ENCODE measurements at regions not wholly inside any gene's neighbourhood (a gene's known extent, or its start where the extent isn't known, plus 50 kb on each side); places are given as distances from the start of the nearest gene placed in this dataset.

- Histone ChIP-seq H3K36me3 (ENCODE audit: control insufficient read depth, insufficient read depth, low read length) (peaks cover 1% of the 10 kb centered on the region; the same call in 1 of the 2 replicates), H3K4me3 (ENCODE audit: low read depth, low read length) (no peak overlapping the region), H3K9me3 (no peaks in the 10 kb centered on the region), H3K4me1 (no peaks in the 10 kb centered on the region), H3K27me3 (replicated peaks; ENCODE audit: control insufficient read depth, insufficient read depth, low read length) (no peaks in the 10 kb centered on the region)
- Mint-ChIP-seq H3K27me3 (ENCODE audit: insufficient read depth, unreplicated experiment) (no peaks in the 10 kb centered on the region), H3K4me1 (ENCODE audit: low read depth, unreplicated experiment) (no peaks in the 10 kb centered on the region), H3K27ac (ENCODE audit: unreplicated experiment) (no peak overlapping the region), H3K36me3 (ENCODE audit: insufficient read depth, unreplicated experiment) (no peaks in the 10 kb centered on the region), H3K4me3 (ENCODE audit: unreplicated experiment) (no peak overlapping the region), H3K9me3 (ENCODE audit: unreplicated experiment) (peaks cover 17% of the 10 kb centered on the region)
- no peak for DNase-seq
- BruUV-seq (replicated peaks) = no TSS peak
- intact Hi-C loops (cut with micrococcal nuclease; ENCODE audit: unreplicated experiment) = no loop called here
- CTCF ChIA-PET = no interaction called here
- POLR2A ChIA-PET = no interaction called here
- TF ChIP-seq CTCF (IDR thresholded peaks at IDR 0.05; ENCODE audit: insufficient read depth in 1 of 2, low read depth in 1 of 2, low read length in 1 of 2, severe bottlenecking in 1 of 2, unreplicated experiment in 1 of 2) = no peak
Measured at GRCh38 chr2:221943076-221943810, 355.6 kb downstream of the PAX3 start.

GRCh38 chr2:221931251-221931991 lies 359.3 kb upstream of the EPHA4 start:
- Histone ChIP-seq H3K36me3 (ENCODE audit: control insufficient read depth, insufficient read depth, low read length) (no peaks in the 10 kb centered on the region), H3K4me3 (ENCODE audit: low read depth, low read length) (no peak overlapping the region), H3K9me3 (no peaks in the 10 kb centered on the region), H3K27me3 (replicated peaks; ENCODE audit: control insufficient read depth, insufficient read depth, low read length) (no peaks in the 10 kb centered on the region), H3K4me1 (no peaks in the 10 kb centered on the region)
- Mint-ChIP-seq H3K4me3 (ENCODE audit: unreplicated experiment) (no peak overlapping the region), H3K36me3 (ENCODE audit: insufficient read depth, unreplicated experiment) (no peaks in the 10 kb centered on the region), H3K27ac (ENCODE audit: unreplicated experiment) (no peak overlapping the region), H3K27me3 (ENCODE audit: insufficient read depth, unreplicated experiment) (no peaks in the 10 kb centered on the region), H3K9me3 (ENCODE audit: unreplicated experiment) (no peaks in the 10 kb centered on the region), H3K4me1 (ENCODE audit: low read depth, unreplicated experiment) (no peaks in the 10 kb centered on the region)
- ChIA-PET POLR2A (no interaction called here), CTCF (no interaction called here)
- BruUV-seq (replicated peaks) = no TSS peak
- DNase-seq = no peak
- intact Hi-C loops (cut with micrococcal nuclease; ENCODE audit: unreplicated experiment) = no loop called here
- TF ChIP-seq CTCF (IDR thresholded peaks at IDR 0.05; ENCODE audit: insufficient read depth in 1 of 2, low read depth in 1 of 2, low read length in 1 of 2, severe bottlenecking in 1 of 2, unreplicated experiment in 1 of 2) = no peak

- no TSS peak for BruUV-seq (replicated peaks)
- no peaks in the 10 kb centered on the region for H3K9me3 Mint-ChIP-seq (ENCODE audit: unreplicated experiment)
- Histone ChIP-seq H3K36me3 (ENCODE audit: control insufficient read depth, insufficient read depth, low read length) (no peaks in the 10 kb centered on the region), H3K4me1 (no peaks in the 10 kb centered on the region), H3K27me3 (replicated peaks; ENCODE audit: control insufficient read depth, insufficient read depth, low read length) (no peaks in the 10 kb centered on the region), H3K9me3 (no peaks in the 10 kb centered on the region), H3K4me3 (ENCODE audit: low read depth, low read length) (no peak overlapping the region)
- H3K36me3 Mint-ChIP-seq (ENCODE audit: insufficient read depth, unreplicated experiment) = no peaks in the 10 kb centered on the region
- no peak for DNase-seq
- H3K4me3 Mint-ChIP-seq (ENCODE audit: unreplicated experiment) = no peak overlapping the region
- no peak for TF ChIP-seq CTCF (IDR thresholded peaks at IDR 0.05; ENCODE audit: insufficient read depth in 1 of 2, low read depth in 1 of 2, low read length in 1 of 2, severe bottlenecking in 1 of 2, unreplicated experiment in 1 of 2)
- no peaks in the 10 kb centered on the region for H3K27me3 Mint-ChIP-seq (ENCODE audit: insufficient read depth, unreplicated experiment)
- POLR2A ChIA-PET = no interaction called here
- intact Hi-C loops (cut with micrococcal nuclease; ENCODE audit: unreplicated experiment) = no loop called here
- no peaks in the 10 kb centered on the region for H3K4me1 Mint-ChIP-seq (ENCODE audit: low read depth, unreplicated experiment)
- H3K27ac Mint-ChIP-seq (ENCODE audit: unreplicated experiment) = no peak overlapping the region
- CTCF ChIA-PET = no interaction called here
Measured at GRCh38 chr2:221929259-221929658, 357.2 kb upstream of the EPHA4 start.
